Thyroid gland (tissue), 4 donors: ENCODE measurements at regions not wholly inside any gene's neighbourhood (a gene's known extent, or its start where the extent isn't known, plus 50 kb on each side); places are given as distances from the start of the nearest gene placed in this dataset.
A peak's percentile ranks its signal among the peaks of the same experiment; 100 is the strongest.

Experiments used
- DNase-seq, 2 donors: peaks; one replicate each; pipeline ENCODE4 v3.0.0-alpha.2; 2019
- H3K27ac ChIP-seq, 3 donors: fragments of 200-600 bp; sonication (generic); 1 replicate in 2 of 3; 2 replicates in 1 of 3; pipeline ENCODE4 v1.5.1; 2016 to 2019; ENCODE audit warnings: mild to moderate bottlenecking in 1 of 3, moderate library complexity in 1 of 3
- H3K27me3 ChIP-seq: fragments of 200-600 bp; sonication (generic); one replicate; pipeline ENCODE4 v1.5.1; 2019
- H3K36me3 ChIP-seq, 2 donors: fragments of 200-600 bp; sonication (generic); one replicate each; pipeline ENCODE4 v1.5.1; 2016 to 2019
- H3K4me1 ChIP-seq, 2 donors: fragments of 200-600 bp; sonication (generic); one replicate each; pipeline ENCODE4 v1.5.1; 2017 to 2019
- H3K4me3 ChIP-seq, 3 donors: fragments of 200-600 bp; sonication (generic); replicated peaks in 1 of 3; 1 replicate in 2 of 3; 2 replicates in 1 of 3; pipeline ENCODE4 v1.5.1; 2016; ENCODE audit warnings: mild to moderate bottlenecking in 1 of 3
- H3K9me3 ChIP-seq: fragments of 200-600 bp; sonication (generic); one replicate; pipeline ENCODE4 v1.5.1; 2017
- CTCF ChIP-seq, 6 experiments: fragments of 200-600 bp in 3 of 6; fragments of 450-650 bp in 3 of 6; sonication (generic) in 3 of 6; IDR thresholded peaks; one replicate each; pipeline ENCODE4 v1.5.1; 2016 to 2019; ENCODE audit warnings: antibody characterized with exemption in 6 of 6, mild to moderate bottlenecking in 2 of 6, inconsistent platforms in 1 of 6, moderate library complexity in 1 of 6
- POLR2A ChIP-seq, 2 donors: fragments of 450-650 bp; IDR thresholded peaks; one replicate each; pipeline ENCODE4 v1.6.1; 2017; ENCODE audit warnings: antibody characterized with exemption in 2 of 2, mild to moderate bottlenecking in 2 of 2, moderate library complexity in 1 of 2
- WGBS, 2 donors: methylation state at CpG; one replicate each; pipeline ENCODE4 v1.1.5; 2017; 5-methylcytosine and 5-hydroxymethylcytosine counted together
- intact Hi-C: fragments of 100-400 bp; cut with DNase I; formaldehyde crosslinking; loops from one replicate; pipeline ENCODE4 v1.15.1; 2023

GRCh38 chr10:130485236-130485957, 349.2 kb downstream of the GLRX3 start:
- intact Hi-C loops, result no loop called here
- H3K4me3 ChIP-seq, result no peak overlapping the region
- no peaks in the 10 kb centered on the region for H3K36me3 ChIP-seq
- DNase-seq, result no peak
- H3K27me3 ChIP-seq, result no peaks in the 10 kb centered on the region
- 65 to 72% methylated on average over 25 to 27 of the region's 27 CpGs for WGBS, 2 donors
- TF ChIP-seq POLR2A (IDR thresholded peaks at IDR 0.05) (no peak), CTCF (IDR thresholded peaks at IDR 0.05) (no peak)
- H3K4me1 ChIP-seq, result no peaks in the 10 kb centered on the region
- H3K9me3 ChIP-seq, result no peaks in the 10 kb centered on the region
- H3K27ac ChIP-seq, result no peak overlapping the region

GRCh38 chr10:130485958-130486895, 350.0 kb downstream of the GLRX3 start:
- WGBS, 2 donors, result 63 to 76% methylated on average over 29 of the region's 29 CpGs
- Histone ChIP-seq H3K4me1 (no peaks in the 10 kb centered on the region), H3K9me3 (no peaks in the 10 kb centered on the region), H3K27ac (no peak overlapping the region), H3K27me3 (no peaks in the 10 kb centered on the region), H3K4me3 (no peak overlapping the region), H3K36me3 (no peaks in the 10 kb centered on the region)
- TF ChIP-seq POLR2A (IDR thresholded peaks at IDR 0.05) (no peak), CTCF (IDR thresholded peaks at IDR 0.05) (no peak)
- DNase-seq, result peak in 1 of 2 donors; percentile 49
- intact Hi-C loops, result no loop called here

GRCh38 chr10:130486906-130487305, 350.7 kb downstream of the GLRX3 start:
- Histone ChIP-seq H3K36me3 (no peaks in the 10 kb centered on the region), H3K4me3 (no peak overlapping the region), H3K9me3 (no peaks in the 10 kb centered on the region), H3K27ac (no peak overlapping the region), H3K4me1 (no peaks in the 10 kb centered on the region), H3K27me3 (no peaks in the 10 kb centered on the region)
- WGBS, 2 donors, result 74 to 93% methylated on average over 7 of the region's 7 CpGs
- TF ChIP-seq CTCF (IDR thresholded peaks at IDR 0.05) (no peak), POLR2A (IDR thresholded peaks at IDR 0.05) (no peak)
- intact Hi-C loops, result no loop called here
- no peak for DNase-seq

- H3K27me3 ChIP-seq, result no peaks in the 10 kb centered on the region
Measured at GRCh38 chr10:130487566-130487965, 351.4 kb downstream of the GLRX3 start.

More at GRCh38 chr10:130487566-130487965, 351.4 kb downstream of the GLRX3 start:
- no peaks in the 10 kb centered on the region for H3K36me3 ChIP-seq
- H3K4me3 ChIP-seq, result no peak overlapping the region
- DNase-seq, result no peak
- TF ChIP-seq POLR2A (IDR thresholded peaks at IDR 0.05) (no peak), CTCF (IDR thresholded peaks at IDR 0.05) (no peak)
- H3K9me3 ChIP-seq, result no peaks in the 10 kb centered on the region
- intact Hi-C loops, result no loop called here
- no peaks in the 10 kb centered on the region for H3K4me1 ChIP-seq
- no peak overlapping the region for H3K27ac ChIP-seq
- WGBS, 2 donors, result 42 to 74% methylated on average over 4 to 6 of the region's 6 CpGs
